AG09309 (cell line): ENCODE measurements at regions not wholly inside any gene's neighbourhood (a gene's known extent, or its start where the extent isn't known, plus 50 kb on each side); places are given as distances from the start of the nearest gene placed in this dataset.

Experiments used
- DNase-seq: peaks from one replicate; pipeline ENCODE4 v3.0.0-alpha.2; 2010; ENCODE audit warnings: low read depth
- H3K4me3 ChIP-seq: 2 replicates; pipeline ENCODE4 v1.5.1; 2011; ENCODE audit warnings: mild to moderate bottlenecking, low read depth, low read length, moderate library complexity; ENCODE audit not compliant: control insufficient read depth
- CTCF ChIP-seq: IDR thresholded peaks from 2 replicates; pipeline ENCODE4 v1.5.1; 2011; ENCODE audit warnings: mild to moderate bottlenecking, low read depth, low read length, inconsistent platforms; ENCODE audit not compliant: insufficient read depth, control insufficient read depth; ENCODE audit errors: missing control alignments

DNA sequence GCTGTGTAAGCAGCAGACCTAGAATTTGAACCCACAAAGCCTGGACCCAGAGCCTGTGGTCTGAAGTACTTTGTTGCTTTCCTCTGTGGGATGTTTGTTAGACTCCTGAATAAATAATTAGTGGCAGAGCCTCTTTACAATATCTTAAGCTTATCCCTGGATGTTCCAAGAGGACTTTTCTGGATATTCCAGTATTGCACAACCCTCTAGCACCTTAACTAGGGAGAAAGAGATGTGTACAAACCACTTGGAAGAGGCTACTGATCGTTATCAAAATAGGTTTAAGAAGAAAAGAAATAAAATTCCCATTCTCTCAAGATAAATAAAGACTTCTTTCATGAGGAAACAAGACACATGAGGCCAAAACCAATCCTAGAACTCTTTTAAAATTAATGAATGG, 632.4 kb downstream of the CDH11 start:
- DNase-seq: no peak
- H3K4me3 ChIP-seq: no peak overlapping the region
- TF ChIP-seq CTCF: no peak

DNA sequence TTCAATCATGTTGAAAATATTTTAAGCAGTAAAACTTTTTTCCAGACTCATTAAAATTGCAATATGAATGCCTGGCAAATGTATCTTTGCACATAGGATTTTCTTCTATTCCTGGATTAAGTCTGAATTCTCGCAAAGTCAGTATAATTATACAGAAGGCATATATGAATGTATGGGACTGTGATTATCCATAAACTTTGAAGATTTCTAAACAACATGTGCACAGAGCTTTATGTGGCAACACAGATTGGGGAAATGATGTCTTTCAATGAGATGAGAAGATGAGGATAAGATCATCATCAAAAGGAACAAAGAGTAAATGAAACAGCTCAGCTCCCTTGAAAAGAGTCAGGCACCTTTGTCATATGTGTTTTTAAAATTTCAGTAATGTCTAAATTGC, 635.3 kb downstream of the CDH11 start:
- TF ChIP-seq CTCF: no peak
- no peak for DNase-seq
- no peak overlapping the region for H3K4me3 ChIP-seq

- DNase-seq: no peak
- no peak overlapping the region for H3K4me3 ChIP-seq
- TF ChIP-seq CTCF: no peak
Observed at GRCh38 chr16:64481497-64481896, 640.4 kb downstream of the CDH11 start.

DNA sequence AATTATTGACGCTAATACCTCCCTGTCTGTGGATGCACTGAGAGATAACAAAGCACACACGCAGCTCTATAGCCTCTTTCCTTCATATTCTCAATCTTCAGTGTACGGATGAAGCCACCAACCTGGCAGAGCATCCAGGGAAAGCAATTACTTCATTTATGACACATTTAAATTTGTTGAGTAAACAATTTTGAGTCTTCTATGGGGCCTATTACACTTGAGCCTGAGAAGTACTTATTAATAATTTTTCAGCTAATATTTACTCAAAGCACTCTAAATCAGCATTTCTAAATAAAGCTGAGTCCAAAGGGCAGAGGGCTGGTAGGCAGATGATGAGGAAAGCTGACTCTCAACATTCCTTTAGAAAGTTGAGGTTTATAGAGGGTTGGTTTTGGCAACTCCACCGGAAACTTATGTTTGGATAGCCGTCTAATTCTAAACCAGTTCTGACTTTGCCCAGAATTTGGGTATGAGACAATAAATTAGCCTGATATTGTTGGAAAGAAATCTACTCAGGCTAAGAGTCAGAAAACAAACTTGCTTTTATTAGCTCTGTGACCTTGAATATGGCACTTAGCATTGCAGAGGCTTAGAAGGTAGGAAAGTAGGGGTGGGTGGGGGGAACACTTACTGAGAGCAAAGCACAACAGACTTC, 643.5 kb downstream of the CDH11 start:
- peak; percentile 67 for DNase-seq
- no peak for TF ChIP-seq CTCF
- no peak overlapping the region for H3K4me3 ChIP-seq

DNA sequence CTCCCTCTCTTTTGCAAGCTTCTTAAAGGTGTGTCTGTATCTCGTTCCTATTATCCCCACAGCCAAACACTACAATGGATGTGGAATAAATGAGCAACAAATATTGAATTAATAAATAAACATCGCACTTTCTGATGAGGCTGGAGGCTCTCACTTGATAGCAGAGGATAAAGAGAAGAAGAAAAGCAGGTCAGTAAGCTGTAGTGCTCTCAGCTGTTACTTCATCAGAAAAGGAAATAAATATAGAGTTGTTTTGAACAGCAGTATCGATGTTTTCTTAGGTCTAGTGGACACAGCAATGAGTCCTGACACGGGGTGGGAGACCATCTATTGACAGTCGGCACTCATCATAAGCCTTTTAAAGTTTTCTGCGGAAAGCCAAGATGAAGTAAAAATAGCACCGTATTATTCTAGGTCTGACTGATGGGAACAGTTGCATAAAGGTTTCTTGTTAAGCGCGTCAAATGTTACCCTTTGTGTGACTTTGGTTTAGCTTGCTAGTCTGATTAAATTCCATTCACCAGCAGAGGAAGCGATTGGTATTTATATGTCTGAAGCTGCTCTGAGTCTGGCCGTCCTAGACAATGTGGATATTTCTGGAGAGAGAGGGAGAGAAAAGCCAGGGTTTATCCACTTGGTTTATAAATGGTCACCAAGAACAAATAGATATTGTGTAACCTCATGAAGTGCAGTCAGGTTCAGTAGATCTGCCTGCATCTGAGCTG, 646.1 kb downstream of the CDH11 start:
- TF ChIP-seq CTCF: no peak
- peak; percentile 90 for DNase-seq

DNA sequence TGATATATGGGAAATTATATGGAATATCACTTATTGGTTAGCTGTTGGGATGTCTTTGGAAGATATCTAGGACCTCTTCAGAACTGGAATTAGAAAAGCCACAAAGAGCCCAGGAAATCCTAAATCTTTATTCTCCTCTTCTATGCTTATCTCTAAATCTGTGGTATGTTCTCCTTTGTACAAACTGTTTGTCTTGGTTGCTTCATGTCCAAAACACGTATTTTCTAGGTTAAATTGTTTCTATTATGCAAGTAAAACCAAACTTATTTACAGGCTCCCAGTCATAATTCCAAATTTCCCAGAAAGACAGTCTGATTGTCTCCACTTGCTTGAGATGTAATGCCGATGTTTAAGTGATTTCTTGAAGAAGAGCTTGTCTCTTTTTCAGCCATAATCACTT, 650.9 kb downstream of the CDH11 start:
- H3K4me3 ChIP-seq: no peak overlapping the region
- no peak for DNase-seq
- no peak for TF ChIP-seq CTCF

More for the DNA sequence above, 646.1 kb downstream of the CDH11 start:
- no peak overlapping the region for H3K4me3 ChIP-seq
